Kidney (tissue), 13 donors: ENCODE measurements at regions not wholly inside any gene's neighbourhood (a gene's known extent, or its start where the extent isn't known, plus 50 kb on each side); places are given as distances from the start of the nearest gene placed in this dataset.

Experiments used
- DNase-seq, 5 donors: peaks; one replicate each; pipeline ENCODE4 v3.0.0-alpha.2; 2013 to 2020
- FAIRE-seq: peaks from 2 replicates; lab custom pipeline; 2012; peaks lifted over from hg19 to GRCh38; lab: Jason Lieb, UNC
- H3K27ac ChIP-seq, 2 donors: one replicate each; pipeline ENCODE4 v1.7.0; 2013; ENCODE audit warnings: low read depth in 2 of 2, low read length in 2 of 2, inconsistent platforms in 1 of 2
- H3K27me3 ChIP-seq: one replicate; pipeline ENCODE4 v1.7.1; 2013; ENCODE audit warnings: low read length, inconsistent platforms; ENCODE audit not compliant: control insufficient read depth, insufficient read depth
- H3K36me3 ChIP-seq, 3 donors: one replicate each; pipeline versions ENCODE4 v1.7.0 to v1.7.1; 2013; ENCODE audit warnings: low read length in 3 of 3, control low read depth in 1 of 3, inconsistent platforms in 1 of 3; ENCODE audit not compliant: insufficient read depth in 3 of 3, control insufficient read depth in 2 of 3
- H3K4me1 ChIP-seq, 3 donors: one replicate each; pipeline versions ENCODE4 v1.7.0 to v1.7.1; 2013; ENCODE audit warnings: low read length in 3 of 3, inconsistent platforms in 1 of 3, low read depth in 1 of 3; ENCODE audit not compliant: control insufficient read depth in 2 of 3, insufficient read depth in 2 of 3
- H3K4me3 ChIP-seq, 3 donors: one replicate each; pipeline versions ENCODE4 v1.7.0 to v1.8.1; 2013; ENCODE audit warnings: low read length in 3 of 3, control low read depth in 1 of 3, inconsistent platforms in 1 of 3
- H3K9ac ChIP-seq, 3 donors: one replicate each; pipeline versions ENCODE4 v1.7.0 to v1.7.1; 2013; ENCODE audit warnings: low read length in 3 of 3, control low read depth in 1 of 3, inconsistent platforms in 1 of 3
- H3K9me3 ChIP-seq, 3 donors: one replicate each; pipeline versions ENCODE4 v1.7.0 to v1.7.1; 2013; ENCODE audit warnings: low read length in 3 of 3, control low read depth in 1 of 3, inconsistent platforms in 1 of 3; ENCODE audit not compliant: control insufficient read depth in 2 of 3, insufficient read depth in 1 of 3
- intact Hi-C: fragments of 100-400 bp; cut with DNase I; formaldehyde crosslinking; loops from one replicate; pipeline ENCODE4 v1.11.1; 2022
- TF ChIP-seq, protein P1 (sequence below): IDR thresholded peaks from 3 replicates; pipeline ENCODE4 v1.5.1; 2012; ENCODE audit warnings: mild to moderate bottlenecking, moderate library complexity, borderline replicate concordance; ENCODE audit not compliant: insufficient read depth; ENCODE audit errors: extremely low read depth
- donor health status: control.
- donor health status: control.
- donor health status: control.
- donor health status: control.
- donor health status: control.
- donor health status: DM: yes; HTN: yes; CAD: no.
- donor health status: Normal renal cell carcinoma (clear cell type).

DNA sequence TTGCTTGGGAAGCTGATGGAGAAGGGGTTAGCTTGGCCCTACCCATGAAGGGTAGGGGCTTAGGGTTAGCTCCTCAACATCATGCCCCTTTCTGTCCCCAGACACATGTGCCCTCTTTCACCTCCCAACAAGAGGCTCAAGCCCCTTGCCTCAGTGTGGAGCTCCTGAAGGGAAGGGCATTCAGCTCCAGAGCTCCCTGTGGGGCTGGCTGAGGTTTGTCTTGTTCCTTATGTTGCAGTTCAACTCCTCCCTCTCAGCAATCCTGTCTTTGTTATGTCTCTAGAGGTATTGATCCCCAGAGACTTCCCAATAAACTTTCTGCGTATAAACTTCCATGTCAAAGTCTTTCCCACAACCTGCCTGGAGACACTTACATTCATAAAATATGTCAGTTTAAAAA lies 252.2 kb upstream of the SP4 start:
- Histone ChIP-seq H3K27me3 (peaks cover 2% of the 10 kb centered on the region), H3K9me3 (no peaks in the 10 kb centered on the region), H3K27ac (no peak overlapping the region), H3K4me1 (no peaks in the 10 kb centered on the region), H3K4me3 (no peak overlapping the region), H3K9ac (no peak overlapping the region), H3K36me3 (no peaks in the 10 kb centered on the region)
- TF ChIP-seq, protein P1, sequence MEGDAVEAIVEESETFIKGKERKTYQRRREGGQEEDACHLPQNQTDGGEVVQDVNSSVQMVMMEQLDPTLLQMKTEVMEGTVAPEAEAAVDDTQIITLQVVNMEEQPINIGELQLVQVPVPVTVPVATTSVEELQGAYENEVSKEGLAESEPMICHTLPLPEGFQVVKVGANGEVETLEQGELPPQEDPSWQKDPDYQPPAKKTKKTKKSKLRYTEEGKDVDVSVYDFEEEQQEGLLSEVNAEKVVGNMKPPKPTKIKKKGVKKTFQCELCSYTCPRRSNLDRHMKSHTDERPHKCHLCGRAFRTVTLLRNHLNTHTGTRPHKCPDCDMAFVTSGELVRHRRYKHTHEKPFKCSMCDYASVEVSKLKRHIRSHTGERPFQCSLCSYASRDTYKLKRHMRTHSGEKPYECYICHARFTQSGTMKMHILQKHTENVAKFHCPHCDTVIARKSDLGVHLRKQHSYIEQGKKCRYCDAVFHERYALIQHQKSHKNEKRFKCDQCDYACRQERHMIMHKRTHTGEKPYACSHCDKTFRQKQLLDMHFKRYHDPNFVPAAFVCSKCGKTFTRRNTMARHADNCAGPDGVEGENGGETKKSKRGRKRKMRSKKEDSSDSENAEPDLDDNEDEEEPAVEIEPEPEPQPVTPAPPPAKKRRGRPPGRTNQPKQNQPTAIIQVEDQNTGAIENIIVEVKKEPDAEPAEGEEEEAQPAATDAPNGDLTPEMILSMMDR: no peak
- FAIRE-seq: no peak
- no peak for DNase-seq
- intact Hi-C loops: no loop called here

DNA sequence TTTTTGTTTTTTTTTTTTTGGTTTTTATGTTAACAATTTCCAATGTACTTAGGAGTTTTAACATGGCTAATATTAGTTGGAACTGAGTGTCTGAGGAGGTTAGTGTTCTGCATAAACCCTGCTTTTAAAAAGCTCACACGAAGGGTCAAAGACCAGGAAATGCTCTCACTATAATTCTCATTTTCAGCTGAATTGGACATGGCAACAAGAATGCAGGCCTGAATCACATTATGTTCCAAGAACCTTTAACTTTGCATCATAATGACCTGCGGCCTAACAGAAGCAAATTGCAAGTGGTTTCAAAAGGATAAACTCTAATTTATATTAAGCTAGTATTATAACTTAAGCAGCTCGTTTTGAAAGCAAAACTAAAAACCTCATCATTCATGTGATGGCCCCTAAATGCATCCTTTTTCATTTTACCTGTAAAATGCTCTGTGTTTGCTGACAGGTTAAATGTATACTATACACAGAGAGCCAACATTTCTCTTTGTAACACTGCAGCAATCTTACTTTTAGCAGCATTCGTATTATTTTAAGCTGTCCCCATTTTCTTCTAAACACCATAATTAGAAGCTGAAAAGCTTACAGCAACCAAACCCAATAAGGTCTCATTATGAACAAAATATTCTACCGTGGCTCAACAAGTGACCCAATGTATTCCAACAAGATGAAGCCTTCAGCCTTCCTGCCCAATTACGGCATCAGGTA lies 242.8 kb upstream of the SP4 start:
- peak in 2 of 5 donors; percentile 10 for DNase-seq
- intact Hi-C loops: no loop called here
- Histone ChIP-seq H3K9me3 (no peaks in the 10 kb centered on the region), H3K4me3 (no peak overlapping the region), H3K9ac (no peak overlapping the region), H3K36me3 (no peaks in the 10 kb centered on the region), H3K4me1 (no peaks in the 10 kb centered on the region), H3K27ac (no peak overlapping the region), H3K27me3 (no peaks in the 10 kb centered on the region)
- TF ChIP-seq, protein P1: no peak
- no peak for FAIRE-seq

DNA sequence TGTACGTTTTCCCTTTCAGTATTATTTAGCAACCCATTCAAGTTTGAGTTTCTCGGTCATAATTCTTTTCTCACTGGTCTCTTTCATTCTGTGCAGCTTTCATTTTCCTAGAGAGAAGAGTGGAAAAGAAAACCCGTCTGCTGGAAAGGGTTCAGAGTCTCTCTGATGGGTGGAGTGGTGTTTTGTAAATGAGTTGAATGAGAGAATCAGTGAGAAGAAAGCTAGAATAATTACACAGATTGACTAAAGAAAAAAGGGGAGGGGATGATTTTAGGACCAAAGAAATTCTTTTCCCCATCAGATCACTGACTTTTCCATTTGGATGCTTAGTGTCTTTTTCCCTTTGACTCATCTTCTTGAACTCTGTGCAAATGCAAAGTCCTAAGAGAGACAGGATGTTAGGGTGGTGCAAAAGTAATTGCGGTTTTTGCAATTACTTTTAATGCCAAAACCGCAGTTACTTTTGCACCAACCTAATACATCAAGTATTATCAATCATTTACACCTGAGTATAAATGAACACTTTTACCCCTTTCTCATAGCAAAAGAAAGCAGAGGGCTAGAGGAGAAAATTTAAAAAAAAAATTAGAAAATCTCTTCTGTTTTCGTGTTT lies 242.1 kb upstream of the SP4 start:
- TF ChIP-seq, protein P1: no peak
- FAIRE-seq: no peak

More for the DNA sequence above, 242.1 kb upstream of the SP4 start:
- Histone ChIP-seq H3K9ac (no peak overlapping the region), H3K9me3 (no peaks in the 10 kb centered on the region), H3K4me3 (no peak overlapping the region), H3K36me3 (no peaks in the 10 kb centered on the region), H3K27ac (no peak overlapping the region), H3K4me1 (no peaks in the 10 kb centered on the region), H3K27me3 (no peaks in the 10 kb centered on the region)
- DNase-seq: no peak
- intact Hi-C loops: no loop called here
